PC-9 (cell line): ENCODE measurements at regions not wholly inside any gene's neighbourhood (a gene's known extent, or its start where the extent isn't known, plus 50 kb on each side); places are given as distances from the start of the nearest gene placed in this dataset.

Experiments
- BruUV-seq: library from RNA; stranded (reverse); fragments of 400-500 nt; replicated peaks from 2 replicates; lab custom pipeline; 2021; lab: Mats Ljungman, UMichigan
- CTCF ChIA-PET: fragments of 300-600 bp; sonication (Branson Sonifier 250); formaldehyde crosslinking; loops from one replicate; lab custom pipeline; 2022; ENCODE audit warnings: antibody characterized with exemption; lab: Charles Lee
- POLR2A ChIA-PET: fragments of 300-600 bp; sonication (Branson Sonifier 250); formaldehyde crosslinking; loops from one replicate; lab custom pipeline; 2022; ENCODE audit warnings: antibody characterized with exemption; ENCODE audit not compliant: unreplicated experiment; lab: Charles Lee
- DNase-seq, 2 experiments: peaks; one replicate each; pipeline versions ENCODE4 v3.0.0 to v3.0.0-alpha.2; 2015 to 2022; ENCODE audit warnings: mixed read lengths in 1 of 2
- H2AFZ ChIP-seq: fragments of 200-600 bp; sonication (generic); 2 replicates; pipeline ENCODE4 v1.8.1; 2017; ENCODE audit warnings: antibody characterized with exemption
- H3F3A ChIP-seq: fragments of 200-600 bp; sonication (generic); 2 replicates; pipeline ENCODE4 v1.8.1; 2017; ENCODE audit warnings: antibody characterized with exemption, mild to moderate bottlenecking, low read depth; ENCODE audit not compliant: insufficient read depth
- H3K27ac ChIP-seq: fragments of 200-600 bp; sonication (generic); 2 replicates; pipeline ENCODE4 v1.6.1; 2016; ENCODE audit warnings: mixed run types
- H3K27me3 ChIP-seq: fragments of 200-600 bp; sonication (generic); 2 replicates; pipeline ENCODE4 v1.6.1; 2016; ENCODE audit warnings: low read depth, mixed run types; ENCODE audit not compliant: insufficient read depth
- H3K36me3 ChIP-seq: fragments of 200-600 bp; sonication (generic); 2 replicates; pipeline ENCODE4 v1.6.1; 2016; ENCODE audit warnings: low read depth, mixed run types
- H3K4me1 ChIP-seq: fragments of 200-600 bp; sonication (generic); replicated peaks from 2 replicates; pipeline ENCODE4 v1.6.1; 2016; ENCODE audit warnings: mixed run types; ENCODE audit not compliant: insufficient read depth
- H3K4me2 ChIP-seq: fragments of 200-600 bp; sonication (generic); 2 replicates; pipeline ENCODE4 v1.6.1; 2017; ENCODE audit warnings: mixed run types
- H3K4me3 ChIP-seq: fragments of 200-600 bp; sonication (generic); 2 replicates; pipeline ENCODE4 v1.6.1; 2016; ENCODE audit warnings: mixed run types
- H3K79me2 ChIP-seq: fragments of 200-600 bp; sonication (generic); 2 replicates; pipeline ENCODE4 v1.6.1; 2017; ENCODE audit warnings: low read depth, mixed run types
- H3K9me2 ChIP-seq: fragments of 200-600 bp; sonication (generic); 2 replicates; pipeline ENCODE4 v1.8.1; 2017; ENCODE audit warnings: mild to moderate bottlenecking; ENCODE audit not compliant: insufficient read depth
- H3K9me3 ChIP-seq: fragments of 200-600 bp; sonication (generic); 2 replicates; pipeline ENCODE4 v1.8.1; 2016; ENCODE audit warnings: low read depth; ENCODE audit not compliant: insufficient read depth
- H4K20me1 ChIP-seq: fragments of 200-600 bp; sonication (generic); 2 replicates; pipeline ENCODE4 v1.8.1; 2017; ENCODE audit not compliant: insufficient read depth
- CTCF ChIP-seq: fragments of 200-600 bp; sonication (generic); conservative IDR thresholded peaks from 2 replicates; pipeline ENCODE4 v1.6.1; 2017; ENCODE audit warnings: mixed run types, antibody characterized with exemption, mild to moderate bottlenecking, moderate library complexity
- EZH2 ChIP-seq: fragments of 200-600 bp; sonication (generic); IDR thresholded peaks from 2 replicates; pipeline ENCODE4 v1.8.0; 2017; ENCODE audit warnings: antibody characterized with exemption, low read depth
- intact Hi-C: fragments of 100-400 bp; cut with micrococcal nuclease; formaldehyde crosslinking; loops from one replicate; pipeline ENCODE4 v1.10.0; 2022; ENCODE audit not compliant: unreplicated experiment

DNA sequence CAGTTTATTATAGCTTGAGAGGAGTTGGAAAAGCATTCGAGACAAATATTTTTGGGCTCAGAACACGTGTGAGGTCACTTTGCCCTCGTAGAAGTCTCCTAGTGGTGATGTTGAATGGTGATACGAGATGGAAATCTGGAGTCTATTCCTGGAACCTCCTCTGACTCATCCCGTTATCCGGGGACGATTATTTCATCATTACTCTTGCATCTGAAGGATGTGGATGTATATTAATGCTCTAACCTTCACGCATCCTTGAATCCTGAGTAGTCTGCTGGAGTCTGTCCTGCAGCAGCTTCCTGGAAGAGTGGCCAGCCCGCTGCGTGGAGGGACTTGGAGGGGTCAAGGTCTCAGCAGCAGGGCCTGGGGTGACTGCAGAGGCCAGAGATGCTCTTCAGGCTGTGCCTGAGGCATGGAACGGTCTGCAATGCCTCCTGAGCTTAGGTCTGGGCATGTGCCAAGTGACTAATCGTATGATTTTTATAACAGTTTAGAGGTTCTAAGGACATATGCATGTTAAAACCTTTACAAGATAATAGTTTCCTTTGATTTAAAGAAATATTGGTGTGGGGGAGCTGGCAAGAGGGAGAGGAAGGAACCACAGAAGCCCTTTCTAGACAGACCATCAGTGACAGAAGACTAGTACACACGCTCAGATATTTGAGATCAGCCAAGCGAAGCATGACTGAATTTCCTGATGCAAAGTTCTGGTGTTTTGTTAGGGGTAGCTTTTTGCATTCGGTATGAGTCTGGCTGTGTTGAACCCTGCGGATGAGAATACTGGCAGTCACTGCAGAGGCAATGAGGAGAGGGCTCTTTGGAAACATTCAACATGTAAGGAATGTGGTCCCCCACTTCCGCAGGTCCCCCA lies 400.2 kb downstream of the QKI start:
- no peak overlapping the region for H3K4me3 ChIP-seq
- no peaks in the 10 kb centered on the region for H3K36me3 ChIP-seq
- BruUV-seq, result no TSS peak
- H3K4me1 ChIP-seq, result no peaks in the 10 kb centered on the region
- H4K20me1 ChIP-seq, result no peaks in the 10 kb centered on the region
- no peak for TF ChIP-seq CTCF
- no peak for TF ChIP-seq EZH2
- H2AFZ ChIP-seq, result no peak overlapping the region
- H3F3A ChIP-seq, result no peaks in the 10 kb centered on the region
- CTCF ChIA-PET, result no interaction called here
- H3K79me2 ChIP-seq, result no peaks in the 10 kb centered on the region
- intact Hi-C loops, result no loop called here
- POLR2A ChIA-PET, result no interaction called here
- no peak overlapping the region for H3K27ac ChIP-seq
- no peaks in the 10 kb centered on the region for H3K9me2 ChIP-seq
- H3K9me3 ChIP-seq, result no peaks in the 10 kb centered on the region
- peaks cover 27% of the 10 kb centered on the region for H3K27me3 ChIP-seq
- H3K4me2 ChIP-seq, result no peak overlapping the region
- DNase-seq, result no peak

GRCh38 chr6:163813979-163814493 lies 399.5 kb downstream of the QKI start:
- DNase-seq, result no peak
- POLR2A ChIA-PET, result no interaction called here
- no peaks in the 10 kb centered on the region for H3K9me2 ChIP-seq
- H3K27ac ChIP-seq, result no peak overlapping the region
- no peaks in the 10 kb centered on the region for H4K20me1 ChIP-seq
- H2AFZ ChIP-seq, result no peak overlapping the region
- H3K9me3 ChIP-seq, result no peaks in the 10 kb centered on the region
- H3K4me2 ChIP-seq, result no peak overlapping the region
- BruUV-seq, result no TSS peak
- H3F3A ChIP-seq, result no peaks in the 10 kb centered on the region
- CTCF ChIA-PET, result no interaction called here
- TF ChIP-seq CTCF (no peak), EZH2 (no peak)
- no peak overlapping the region for H3K4me3 ChIP-seq
- H3K79me2 ChIP-seq, result no peaks in the 10 kb centered on the region
- H3K27me3 ChIP-seq, result peaks cover 30% of the 10 kb centered on the region
- H3K36me3 ChIP-seq, result no peaks in the 10 kb centered on the region
- intact Hi-C loops, result no loop called here
- H3K4me1 ChIP-seq, result no peaks in the 10 kb centered on the region

- no peaks in the 10 kb centered on the region for H3K79me2 ChIP-seq
- ChIA-PET CTCF (no interaction called here), POLR2A (no interaction called here)
- no TSS peak for BruUV-seq
- no peaks in the 10 kb centered on the region for H3K9me3 ChIP-seq
- no peak overlapping the region for H2AFZ ChIP-seq
- TF ChIP-seq EZH2 (no peak), CTCF (no peak)
- H3K4me2 ChIP-seq, result no peak overlapping the region
- intact Hi-C loops, result no loop called here
- no peak overlapping the region for H3K27ac ChIP-seq
- no peaks in the 10 kb centered on the region for H3K9me2 ChIP-seq
- H3K4me3 ChIP-seq, result no peak overlapping the region
- no peaks in the 10 kb centered on the region for H3K36me3 ChIP-seq
- DNase-seq, result no peak
- H4K20me1 ChIP-seq, result no peaks in the 10 kb centered on the region
- peaks cover 51% of the 10 kb centered on the region for H3K27me3 ChIP-seq
- no peaks in the 10 kb centered on the region for H3K4me1 ChIP-seq
- H3F3A ChIP-seq, result no peaks in the 10 kb centered on the region
These were observed 396.8 kb downstream of the QKI start for GRCh38 chr6:163811317-163811716.
